ENCODE measurements at regions not wholly inside any gene's neighbourhood (a gene's known extent, or its start where the extent isn't known, plus 50 kb on each side); places are given as distances from the start of the nearest gene placed in this dataset.

DNA sequence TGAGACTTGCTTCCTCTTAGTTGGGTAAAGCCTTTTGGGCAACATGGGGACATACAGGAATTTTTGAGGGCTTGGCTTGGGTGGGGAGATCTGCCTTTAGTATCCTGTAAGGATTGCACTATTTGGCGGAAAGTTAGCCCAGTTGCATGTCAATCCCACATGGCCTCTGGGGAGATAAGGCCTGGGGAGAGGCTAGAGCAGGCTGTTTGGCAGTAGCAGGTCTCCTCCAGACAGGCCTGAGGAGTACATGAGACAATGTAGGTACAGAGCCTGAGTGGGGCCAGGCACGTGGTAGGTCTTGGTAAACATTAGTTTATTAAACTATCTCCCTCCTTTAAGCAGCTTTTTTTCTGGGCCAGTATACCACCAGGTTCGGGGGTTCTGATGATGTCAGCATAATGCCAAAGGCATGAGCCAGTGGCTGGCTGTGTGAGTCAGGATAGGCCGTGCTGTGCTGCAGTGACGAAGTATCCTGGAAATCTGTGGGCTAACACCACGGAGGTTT is 147.9 kb downstream of the VEGFA start (continued):
- peak; percentile 85; the same call in 1 of the 2 replicates for TF ChIP-seq ZNF197 (CRISPR knock-in tag; IDR thresholded peaks at IDR 0.05; ENCODE audit: low read depth)
- no peak for TF ChIP-seq GABPB2 (CRISPR knock-in tag; conservative IDR thresholded peaks at IDR 0.05)
- TF ChIP-seq ZNF609 (CRISPR knock-in tag; IDR thresholded peaks at IDR 0.05; ENCODE audit: borderline replicate concordance): no peak
- no peak for TF ChIP-seq SIRT6 (IDR thresholded peaks at IDR 0.05; ENCODE audit: low read depth, low read length)
- no peak for TF ChIP-seq EP300 (IDR thresholded peaks at IDR 0.05; ENCODE audit: low read length)
- TF ChIP-seq PHF20 (IDR thresholded peaks at IDR 0.05; ENCODE audit: partially characterized antibody): no peak
- TF ChIP-seq TAF15 (IDR thresholded peaks at IDR 0.05; ENCODE audit: low read depth, low read length): no peak
- TF ChIP-seq, protein P1, sequence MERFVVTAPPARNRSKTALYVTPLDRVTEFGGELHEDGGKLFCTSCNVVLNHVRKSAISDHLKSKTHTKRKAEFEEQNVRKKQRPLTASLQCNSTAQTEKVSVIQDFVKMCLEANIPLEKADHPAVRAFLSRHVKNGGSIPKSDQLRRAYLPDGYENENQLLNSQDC (CRISPR knock-in tag; IDR thresholded peaks at IDR 0.05): no peak
- peak; percentile 70 for TF ChIP-seq ZNF239 (CRISPR knock-in tag; IDR thresholded peaks at IDR 0.05)
- TF ChIP-seq TCFL5 (CRISPR knock-in tag; conservative IDR thresholded peaks at IDR 0.05): peak; percentile 56; the same call in 1 of the 2 replicates
- TF ChIP-seq PHB2 (IDR thresholded peaks at IDR 0.05; ENCODE audit: low read depth): no peak
- no peak for TF ChIP-seq NCOA2 (IDR thresholded peaks at IDR 0.05; ENCODE audit: partially characterized antibody in 2 of 2)
- TF ChIP-seq, protein P2, sequence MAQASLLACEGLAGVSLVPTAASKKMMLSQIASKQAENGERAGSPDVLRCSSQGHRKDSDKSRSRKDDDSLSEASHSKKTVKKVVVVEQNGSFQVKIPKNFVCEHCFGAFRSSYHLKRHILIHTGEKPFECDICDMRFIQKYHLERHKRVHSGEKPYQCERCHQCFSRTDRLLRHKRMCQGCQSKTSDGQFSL (CRISPR knock-in tag; IDR thresholded peaks at IDR 0.05): no peak
- TF ChIP-seq, protein P2 (tag; IDR thresholded peaks at IDR 0.05): no peak
- TF ChIP-seq, protein P3, sequence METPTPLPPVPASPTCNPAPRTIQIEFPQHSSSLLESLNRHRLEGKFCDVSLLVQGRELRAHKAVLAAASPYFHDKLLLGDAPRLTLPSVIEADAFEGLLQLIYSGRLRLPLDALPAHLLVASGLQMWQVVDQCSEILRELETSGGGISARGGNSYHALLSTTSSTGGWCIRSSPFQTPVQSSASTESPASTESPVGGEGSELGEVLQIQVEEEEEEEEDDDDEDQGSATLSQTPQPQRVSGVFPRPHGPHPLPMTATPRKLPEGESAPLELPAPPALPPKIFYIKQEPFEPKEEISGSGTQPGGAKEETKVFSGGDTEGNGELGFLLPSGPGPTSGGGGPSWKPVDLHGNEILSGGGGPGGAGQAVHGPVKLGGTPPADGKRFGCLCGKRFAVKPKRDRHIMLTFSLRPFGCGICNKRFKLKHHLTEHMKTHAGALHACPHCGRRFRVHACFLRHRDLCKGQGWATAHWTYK (CRISPR knock-in tag; IDR thresholded peaks at IDR 0.05): peak; percentile 76
- TF ChIP-seq RUNX1 (IDR thresholded peaks at IDR 0.05; ENCODE audit: low read depth): no peak
- TF ChIP-seq EWSR1 (IDR thresholded peaks at IDR 0.05; ENCODE audit: borderline replicate concordance, low read depth, partially characterized antibody): no peak
- TF ChIP-seq ZFP30 (CRISPR knock-in tag; IDR thresholded peaks at IDR 0.05; ENCODE audit: borderline replicate concordance): no peak
- no peak for TF ChIP-seq TOE1 (IDR thresholded peaks at IDR 0.05; ENCODE audit: borderline replicate concordance)
- TF ChIP-seq TOE1 (CRISPR knock-in tag; IDR thresholded peaks at IDR 0.05; ENCODE audit: borderline replicate concordance, low read depth): no peak
- no peak for TF ChIP-seq ZKSCAN3 (CRISPR knock-in tag; IDR thresholded peaks at IDR 0.05)
- TF ChIP-seq NCOR1 (IDR thresholded peaks at IDR 0.05): no peak
- no peak for TF ChIP-seq ZKSCAN1 (IDR thresholded peaks at IDR 0.05; ENCODE audit: low read depth, low read length)
- TF ChIP-seq FOSL1 (tag; conservative IDR thresholded peaks at IDR 0.05): 0 out of 2 replicates have a peak, but pooled peaks have one; percentile 32

Data from K562 (cell line).